Astrocyte of the cerebellum (primary cell): ENCODE measurements at regions not wholly inside any gene's neighbourhood (a gene's known extent, or its start where the extent isn't known, plus 50 kb on each side); places are given as distances from the start of the nearest gene placed in this dataset.

Experiments used
- DNase-seq: peaks from one replicate; pipeline ENCODE4 v3.0.0-alpha.2; 2011; ENCODE audit warnings: low read depth
- H3K4me3 ChIP-seq: 2 replicates; pipeline ENCODE4 v1.5.1; 2011; ENCODE audit warnings: mild to moderate bottlenecking, low read depth, low read length, moderate library complexity
- CTCF ChIP-seq: IDR thresholded peaks from 2 replicates; pipeline ENCODE4 v1.5.1; 2012; ENCODE audit warnings: low read length, low read depth, moderate library complexity, mild to moderate bottlenecking; ENCODE audit errors: missing control alignments
- in situ Hi-C: cut with HindIII; loops from 2 replicates; pipeline ENCODE4 v1.10.0; 2017; ENCODE audit warnings: low sequenced_read_pairs

DNA sequence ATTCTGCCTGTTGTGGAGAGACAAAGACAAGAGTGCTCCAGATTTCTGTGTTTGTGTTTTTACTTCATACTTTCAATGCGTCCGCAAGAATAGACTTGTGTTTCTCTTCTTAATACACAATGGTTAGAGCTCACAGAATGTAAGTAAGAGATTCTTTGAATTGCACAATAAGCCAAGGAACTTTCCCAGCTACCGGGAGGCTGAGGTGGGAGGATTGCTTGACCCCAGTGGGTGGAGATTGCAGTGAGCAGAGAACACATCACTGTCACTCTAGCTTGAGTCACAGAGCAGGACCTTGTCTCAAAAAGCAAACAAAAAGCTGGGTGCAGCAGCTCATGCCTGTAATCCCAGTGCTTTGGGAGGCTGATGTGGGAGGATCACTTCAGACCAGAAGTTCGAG lies 250.7 kb upstream of the MYO3A start:
- in situ Hi-C loops, result no loop called here
- no peak overlapping the region for H3K4me3 ChIP-seq
- TF ChIP-seq CTCF, result no peak
- DNase-seq, result no peak

- TF ChIP-seq CTCF, result no peak
- in situ Hi-C loops, result no loop called here
- DNase-seq, result no peak
- H3K4me3 ChIP-seq, result no peak overlapping the region
These were observed 246.5 kb upstream of the MYO3A start for GRCh38 chr10:25687521-25687920.

DNA sequence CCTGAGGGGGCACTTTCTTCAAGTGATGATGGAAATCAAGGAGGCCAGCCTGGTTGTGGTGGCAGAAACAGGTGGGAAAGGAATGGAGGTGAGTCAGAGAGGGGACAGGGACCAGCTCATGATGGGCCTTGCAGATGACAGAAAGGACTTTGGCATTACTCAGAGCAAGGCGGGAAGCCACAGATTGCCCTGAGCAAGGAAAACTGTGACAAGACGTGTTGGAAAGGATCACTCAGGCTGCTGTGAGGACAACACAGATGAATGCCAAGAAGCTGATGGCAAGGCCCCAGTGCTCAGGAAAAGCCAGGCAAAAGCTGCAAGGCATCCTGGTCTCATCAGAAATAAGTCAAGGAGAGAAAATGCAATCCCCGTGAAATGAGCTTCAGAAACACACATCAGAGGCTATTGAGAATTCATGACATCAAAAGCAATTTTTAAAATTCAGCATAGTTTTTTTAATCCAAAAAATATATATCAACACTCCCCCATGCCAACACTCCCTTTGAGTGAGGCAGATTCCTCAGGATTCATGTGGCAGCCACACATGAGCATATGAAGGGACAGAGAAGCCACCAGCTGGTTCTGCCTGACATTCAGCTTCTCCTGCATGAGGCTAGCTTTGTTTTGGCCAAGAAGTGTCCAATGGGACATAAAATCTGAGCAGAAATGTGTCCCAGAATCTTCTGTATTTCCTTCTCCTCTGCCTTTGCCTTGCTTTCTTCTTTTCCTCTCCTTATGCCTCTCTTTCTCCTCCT lies 244.5 kb upstream of the MYO3A start:
- in situ Hi-C loops, result no loop called here
- TF ChIP-seq CTCF, result no peak
- H3K4me3 ChIP-seq, result no peak overlapping the region
- no peak for DNase-seq

DNA sequence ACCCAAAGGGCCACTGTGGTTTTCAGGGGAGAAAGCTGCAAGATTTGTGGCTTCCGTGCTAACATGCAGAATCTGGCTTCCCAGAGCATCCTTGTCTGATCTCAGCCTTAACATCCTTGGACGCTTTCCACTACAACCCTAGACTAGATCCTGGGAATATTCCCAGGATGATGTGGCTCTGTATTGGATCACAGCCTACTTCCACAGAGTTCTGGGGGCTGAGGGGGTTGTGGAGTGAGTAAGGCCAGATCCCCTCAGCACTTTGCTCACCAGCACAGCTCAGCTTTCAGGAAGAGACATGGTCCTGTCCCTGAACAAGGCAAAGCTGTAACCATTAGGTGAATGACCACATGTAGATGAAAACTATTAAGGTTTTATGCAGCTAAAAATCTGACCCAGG lies 241.3 kb upstream of the MYO3A start:
- no peak for DNase-seq

GRCh38 chr10:25694206-25694933 lies 239.7 kb upstream of the MYO3A start:
- in situ Hi-C loops, result no loop called here
- H3K4me3 ChIP-seq, result no peak overlapping the region
- no peak for DNase-seq
- TF ChIP-seq CTCF, result no peak

More for the DNA sequence above, 241.3 kb upstream of the MYO3A start:
- in situ Hi-C loops, result no loop called here
- no peak overlapping the region for H3K4me3 ChIP-seq
- no peak for TF ChIP-seq CTCF

DNA sequence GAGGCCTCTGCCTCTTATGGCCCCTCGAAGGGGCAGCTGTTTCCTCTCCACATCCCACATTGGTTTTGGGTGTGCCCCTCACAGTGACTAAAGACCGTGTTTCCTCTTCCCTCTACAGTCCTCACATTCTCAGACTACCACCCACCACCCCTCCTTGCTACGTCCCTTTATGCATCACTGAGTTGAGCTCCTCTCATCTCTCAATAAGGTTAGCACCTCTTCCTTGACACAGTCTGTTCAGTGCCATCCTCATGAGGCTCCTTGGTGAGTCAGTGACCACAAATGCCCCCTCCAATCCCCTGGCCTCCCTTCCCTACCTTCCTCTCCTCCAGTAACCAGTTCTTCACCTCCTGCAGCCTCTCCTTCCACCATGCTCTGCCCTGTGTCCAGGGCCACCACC lies 239.1 kb upstream of the MYO3A start:
- in situ Hi-C loops, result no loop called here
- TF ChIP-seq CTCF, result no peak
- no peak overlapping the region for H3K4me3 ChIP-seq
- no peak for DNase-seq
